Ascending aorta (tissue), 2 donors: ENCODE measurements at regions not wholly inside any gene's neighbourhood (a gene's known extent, or its start where the extent isn't known, plus 50 kb on each side); places are given as distances from the start of the nearest gene placed in this dataset.

Experiments used
- DNase-seq, 2 donors: peaks; one replicate each; pipeline ENCODE4 v3.0.0-alpha.2; 2019; ENCODE audit warnings: low spot score in 2 of 2
- H3K27ac ChIP-seq, 2 donors: fragments of 200-600 bp; sonication (generic); one replicate each; pipeline ENCODE4 v1.5.1; 2016 to 2017; ENCODE audit warnings: mild to moderate bottlenecking in 1 of 2
- H3K27me3 ChIP-seq: fragments of 200-600 bp; sonication (generic); one replicate; pipeline ENCODE4 v1.5.1; 2017
- H3K36me3 ChIP-seq, 2 donors: fragments of 200-600 bp; sonication (generic); one replicate each; pipeline ENCODE4 v1.5.1; 2016
- H3K4me1 ChIP-seq, 2 donors: fragments of 200-600 bp; sonication (generic); one replicate each; pipeline ENCODE4 v1.5.1; 2016 to 2017; ENCODE audit warnings: mild to moderate bottlenecking in 1 of 2
- H3K4me3 ChIP-seq, 2 donors: fragments of 200-600 bp; sonication (generic); one replicate each; pipeline ENCODE4 v1.5.1; 2016 to 2017; ENCODE audit warnings: mild to moderate bottlenecking in 1 of 2
- H3K9me3 ChIP-seq, 2 donors: fragments of 200-600 bp; sonication (generic); one replicate each; pipeline ENCODE4 v1.5.1; 2016
- CTCF ChIP-seq, 3 experiments: fragments of 200-600 bp in 2 of 3; fragments of 450-650 bp in 1 of 3; sonication (generic) in 2 of 3; IDR thresholded peaks; one replicate each; pipeline ENCODE4 v1.5.1; 2016 to 2019; ENCODE audit warnings: antibody characterized with exemption in 3 of 3, mild to moderate bottlenecking in 1 of 3, moderate library complexity in 1 of 3
- intact Hi-C: fragments of 100-400 bp; cut with DNase I; formaldehyde crosslinking; loops from one replicate; pipeline ENCODE4 v1.15.1; 2023

- H3K27ac ChIP-seq, result no peak overlapping the region
- H3K36me3 ChIP-seq, result no peaks in the 10 kb centered on the region
- no peaks in the 10 kb centered on the region for H3K27me3 ChIP-seq
- no peaks in the 10 kb centered on the region for H3K4me1 ChIP-seq
- no peak overlapping the region for H3K4me3 ChIP-seq
- intact Hi-C loops, result no loop called here
- no peak for TF ChIP-seq CTCF (IDR thresholded peaks at IDR 0.05)
- no peaks in the 10 kb centered on the region for H3K9me3 ChIP-seq
- no peak for DNase-seq
Observed at GRCh38 chr2:144920755-144921530, 401.0 kb upstream of the ZEB2 start.

- Histone ChIP-seq H3K4me1 (no peaks in the 10 kb centered on the region), H3K36me3 (no peaks in the 10 kb centered on the region), H3K9me3 (no peaks in the 10 kb centered on the region), H3K27ac (no peak overlapping the region), H3K27me3 (no peaks in the 10 kb centered on the region), H3K4me3 (no peak overlapping the region)
- intact Hi-C loops, result no loop called here
- TF ChIP-seq CTCF (IDR thresholded peaks at IDR 0.05), result no peak
- no peak for DNase-seq
Observed at GRCh38 chr2:144914622-144915318, 394.9 kb upstream of the ZEB2 start.

DNA sequence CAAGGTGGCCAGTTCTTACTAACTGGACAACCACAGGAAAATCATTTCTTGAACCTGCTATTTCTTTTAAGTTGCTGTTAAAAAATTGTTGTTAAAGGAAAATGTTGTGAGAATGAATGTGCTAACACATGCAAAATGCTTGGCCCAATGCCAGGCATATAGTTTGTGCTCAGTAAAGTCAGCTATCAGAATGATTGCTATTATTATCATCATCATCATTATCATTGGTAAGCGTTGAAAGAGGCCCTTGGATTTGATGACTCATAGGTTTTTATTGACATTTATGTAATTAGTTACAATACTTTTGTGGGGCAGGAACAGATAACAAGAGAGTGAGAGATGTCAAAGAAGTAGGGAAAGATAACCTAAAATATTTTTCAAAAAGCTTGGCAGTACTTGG, 394.2 kb upstream of the ZEB2 start:
- no peak for TF ChIP-seq CTCF (IDR thresholded peaks at IDR 0.05)
- no peak for DNase-seq
- Histone ChIP-seq H3K4me3 (no peak overlapping the region), H3K9me3 (no peaks in the 10 kb centered on the region), H3K27ac (no peak overlapping the region), H3K4me1 (no peaks in the 10 kb centered on the region), H3K27me3 (no peaks in the 10 kb centered on the region), H3K36me3 (no peaks in the 10 kb centered on the region)
- intact Hi-C loops, result no loop called here

GRCh38 chr2:144912206-144912605, 392.3 kb upstream of the ZEB2 start:
- Histone ChIP-seq H3K4me1 (no peaks in the 10 kb centered on the region), H3K4me3 (no peak overlapping the region), H3K36me3 (no peaks in the 10 kb centered on the region), H3K27ac (no peak overlapping the region), H3K9me3 (no peaks in the 10 kb centered on the region), H3K27me3 (no peaks in the 10 kb centered on the region)
- no peak for DNase-seq
- no peak for TF ChIP-seq CTCF (IDR thresholded peaks at IDR 0.05)
- intact Hi-C loops, result no loop called here

GRCh38 chr2:144905956-144906355, 386.0 kb upstream of the ZEB2 start:
- Histone ChIP-seq H3K9me3 (no peaks in the 10 kb centered on the region), H3K4me1 (no peaks in the 10 kb centered on the region), H3K36me3 (no peaks in the 10 kb centered on the region), H3K27me3 (no peaks in the 10 kb centered on the region), H3K4me3 (no peak overlapping the region), H3K27ac (no peak overlapping the region)
- DNase-seq, result no peak
- TF ChIP-seq CTCF (IDR thresholded peaks at IDR 0.05), result no peak
- intact Hi-C loops, result no loop called here
